HepG2 (cell line): ENCODE measurements at regions not wholly inside any gene's neighbourhood (a gene's known extent, or its start where the extent isn't known, plus 50 kb on each side); places are given as distances from the start of the nearest gene placed in this dataset.

Experiments used
- ATAC-seq: fragments of 200-7000 bp; cut with Tn5 transposase; 3 replicates; pipeline ENCODE4 v1.9.1; 2020; ENCODE audit warnings: mild to moderate bottlenecking, moderate library complexity
- BruUV-seq: library from RNA; stranded (reverse); fragments of 400-500 nt; replicated peaks from 2 replicates; lab custom pipeline; 2021; lab: Mats Ljungman, UMichigan
- CTCF ChIA-PET: fragments of 300-600 bp; formaldehyde crosslinking; extraction: SDS; loops from one replicate; lab custom pipeline; 2021; ENCODE audit warnings: low total read pairs, inconsistent platforms, low intra/inter-chr PET ratio; lab: Yijun Ruan, JAX
- POLR2A ChIA-PET: fragments of 350-600 bp; sonication (Branson Sonifier 250); formaldehyde crosslinking; loops from one replicate; lab custom pipeline; 2020; ENCODE audit warnings: antibody characterized with exemption, inconsistent platforms; lab: Yijun Ruan, JAX
- DNase-seq: peaks from one replicate; pipeline ENCODE4 v3.0.0-alpha.2; 2015; ENCODE audit warnings: low spot score
- FAIRE-seq: peaks from 3 replicates; lab custom pipeline; 2011; peaks lifted over from hg19 to GRCh38; lab: Jason Lieb, UNC
- H2AFZ ChIP-seq: one replicate; pipeline ENCODE4 v1.6.1; 2011; ENCODE audit warnings: low read length, inconsistent platforms
- H3K27ac ChIP-seq: fragments of 300-600 bp; 3 replicates; pipeline ENCODE4 v1.8.0; 2011; ENCODE audit warnings: mixed run types, mild to moderate bottlenecking, mixed read lengths, low read length, inconsistent platforms; ENCODE audit not compliant: insufficient read depth; ENCODE audit errors: extremely low read length
- H3K27me3 ChIP-seq, 2 experiments: fragments of 200-600 bp in 1 of 2; 2 replicates in 1 of 2; 3 replicates in 1 of 2; pipeline versions ENCODE4 v1.6.0 to v1.8.0; 2011; ENCODE audit warnings: low read length in 2 of 2, mild to moderate bottlenecking in 2 of 2, moderate library complexity in 2 of 2, inconsistent platforms in 1 of 2; ENCODE audit not compliant: insufficient read depth in 2 of 2, control insufficient read depth in 1 of 2
- H3K36me3 ChIP-seq, 2 experiments: fragments of 200-600 bp in 1 of 2; replicated peaks in 1 of 2; 2 replicates in 1 of 2; 3 replicates in 1 of 2; pipeline versions ENCODE4 v1.5.1 to v1.8.0; 2011; ENCODE audit warnings: low read length in 2 of 2, inconsistent platforms in 1 of 2; ENCODE audit not compliant: insufficient read depth in 2 of 2, control insufficient read depth in 1 of 2
- H3K4me1 ChIP-seq: 2 replicates; pipeline ENCODE4 v1.5.1; 2012; ENCODE audit warnings: low read length, inconsistent platforms; ENCODE audit not compliant: insufficient read depth
- H3K4me2 ChIP-seq: 2 replicates; pipeline ENCODE4 v1.6.0; 2011; ENCODE audit warnings: low read depth, low read length, inconsistent platforms
- H3K4me3 ChIP-seq, 3 experiments: fragments of 200-600 bp in 1 of 3; sonication (generic), shearing (Covaris generic) in 1 of 3; replicated peaks in 1 of 3; 2 replicates each; pipeline ENCODE4 v1.5.1; 2011 to 2016; ENCODE audit warnings: low read length in 3 of 3, inconsistent platforms in 2 of 3, low read depth in 2 of 3, mild to moderate bottlenecking in 2 of 3, control low read depth in 1 of 3, mixed read lengths in 1 of 3; ENCODE audit not compliant: insufficient read depth in 1 of 3
- H3K79me2 ChIP-seq: one replicate; pipeline ENCODE4 v1.6.1; 2011; ENCODE audit warnings: low read length, inconsistent platforms; ENCODE audit not compliant: insufficient read depth
- H3K9ac ChIP-seq: 2 replicates; pipeline ENCODE4 v1.6.0; 2011; ENCODE audit warnings: mild to moderate bottlenecking, low read depth, low read length, inconsistent platforms; ENCODE audit not compliant: insufficient read depth
- H3K9me3 ChIP-seq: 2 replicates; pipeline ENCODE4 v1.5.1; 2012; ENCODE audit warnings: mild to moderate bottlenecking, low read length
- H4K20me1 ChIP-seq: 2 replicates; pipeline ENCODE4 v1.6.0; 2011; ENCODE audit warnings: inconsistent platforms, mild to moderate bottlenecking, low read length, moderate library complexity; ENCODE audit not compliant: insufficient read depth
- ATAD3A ChIP-seq: sonication (generic); formaldehyde crosslinking; IDR thresholded peaks from 2 replicates; pipeline ENCODE4 v1.4.0; 2020; ENCODE audit warnings: missing genetic modification reagents
- CHD2 ChIP-seq: IDR thresholded peaks from 2 replicates; pipeline ENCODE4 v1.6.1; 2011; ENCODE audit warnings: low read depth, low read length, improper control_type of control experiment
- JUN ChIP-seq: sonication (generic); formaldehyde crosslinking; IDR thresholded peaks from 2 replicates; pipeline ENCODE4 v1.4.0; 2020; ENCODE audit warnings: mild to moderate bottlenecking, missing genetic modification reagents
- RBM22 ChIP-seq: fragments of 200-400 bp; formaldehyde crosslinking; optimal IDR thresholded peaks from 2 replicates; pipeline ENCODE3; 2017; ENCODE audit warnings: mild to moderate bottlenecking, low read length, moderate library complexity
- RXRA ChIP-seq: sonication (generic); formaldehyde crosslinking; IDR thresholded peaks from 2 replicates; pipeline ENCODE4 v1.5.1; 2020; ENCODE audit warnings: missing genetic modification reagents
- SATB2 ChIP-seq: sonication (generic); formaldehyde crosslinking; IDR thresholded peaks from 2 replicates; pipeline ENCODE4 v1.5.0; 2020; ENCODE audit warnings: missing genetic modification reagents
- STAG1 ChIP-seq: sonication (generic); formaldehyde crosslinking; IDR thresholded peaks from 2 replicates; pipeline ENCODE4 v1.4.0; 2020; ENCODE audit warnings: missing genetic modification reagents
- ZNF136 ChIP-seq: sonication (generic); formaldehyde crosslinking; IDR thresholded peaks from 2 replicates; pipeline ENCODE4 v1.8.1; 2022; ENCODE audit warnings: low read depth, mild to moderate bottlenecking, moderate library complexity, missing genetic modification reagents
- ZNF235 ChIP-seq: sonication (generic); formaldehyde crosslinking; IDR thresholded peaks from 2 replicates; pipeline ENCODE4 v1.8.1; 2023; ENCODE audit warnings: mild to moderate bottlenecking, missing genetic modification reagents, borderline replicate concordance
- ZNF264 ChIP-seq: sonication (generic); formaldehyde crosslinking; IDR thresholded peaks from 2 replicates; pipeline ENCODE4 v1.4.0; 2020; ENCODE audit warnings: missing genetic modification reagents
- ZNF512B ChIP-seq: sonication (generic); formaldehyde crosslinking; IDR thresholded peaks from 2 replicates; pipeline ENCODE4 v1.5.1; 2020; ENCODE audit warnings: missing genetic modification reagents, mild to moderate bottlenecking, borderline replicate concordance
- ZNF777 ChIP-seq: sonication (generic); formaldehyde crosslinking; IDR thresholded peaks from 2 replicates; pipeline ENCODE4 v1.4.0; 2020; ENCODE audit warnings: missing genetic modification reagents
- WGBS: methylation state at CpG from one replicate; pipeline ENCODE4 v1.1.6; 2017; ENCODE audit warnings: low lambda C conversion rate; 5-methylcytosine and 5-hydroxymethylcytosine counted together
- in situ Hi-C: cut with HindIII; loops from 2 replicates; pipeline ENCODE4 v1.10.0; 2017; ENCODE audit warnings: low pct_unique_long_range_greater_than_20kb; ENCODE audit not compliant: extremely low pct_ligation_motif_present
- intact Hi-C: fragments of 100-400 bp; cut with micrococcal nuclease; formaldehyde crosslinking; loops from one replicate; pipeline ENCODE4 v1.10.0; 2022; ENCODE audit not compliant: unreplicated experiment
- TF ChIP-seq, protein P1 (sequence below): sonication (generic); formaldehyde crosslinking; IDR thresholded peaks from 2 replicates; pipeline ENCODE4 v1.4.0; 2020; ENCODE audit warnings: missing genetic modification reagents

- in situ Hi-C loops (no loop called here), intact Hi-C loops (no loop called here)
- Histone ChIP-seq H3K36me3 (no peaks in the 10 kb centered on the region), H3K27ac (no peak overlapping the region), H3K79me2 (no peaks in the 10 kb centered on the region), H3K4me2 (no peak overlapping the region), H3K27me3 (no peaks in the 10 kb centered on the region), H3K9me3 (peaks cover 11% of the 10 kb centered on the region), H3K9ac (no peak overlapping the region), H2AFZ (no peak overlapping the region), H3K4me3 (no peak overlapping the region), H4K20me1 (no peaks in the 10 kb centered on the region), H3K4me1 (no peaks in the 10 kb centered on the region)
- no TSS peak for BruUV-seq
- ChIA-PET POLR2A (no interaction called here), CTCF (no interaction called here)
- DNase-seq (no peak), ATAC-seq (no peak), FAIRE-seq (no peak)
- 5% methylated on average over 4 of the region's 4 CpGs for WGBS
- TF ChIP-seq RXRA (no peak), SATB2 (CRISPR knock-in tag) (no peak), JUN (no peak), ATAD3A (CRISPR knock-in tag) (no peak), ZNF264 (no peak), ZNF235 (no peak), STAG1 (CRISPR knock-in tag) (no peak), ZNF512B (CRISPR knock-in tag) (no peak), CHD2 (no peak), RBM22 (no peak), ZNF777 (CRISPR knock-in tag) (no peak), ZNF136 (CRISPR knock-in tag) (no peak)
- TF ChIP-seq, protein P1, sequence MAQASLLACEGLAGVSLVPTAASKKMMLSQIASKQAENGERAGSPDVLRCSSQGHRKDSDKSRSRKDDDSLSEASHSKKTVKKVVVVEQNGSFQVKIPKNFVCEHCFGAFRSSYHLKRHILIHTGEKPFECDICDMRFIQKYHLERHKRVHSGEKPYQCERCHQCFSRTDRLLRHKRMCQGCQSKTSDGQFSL (CRISPR knock-in tag) = no peak
These were observed 467.9 kb downstream of the SLITRK1 start for GRCh38 chr13:83414393-83414792.
